ENCODE measurements at regions not wholly inside any gene's neighbourhood (a gene's known extent, or its start where the extent isn't known, plus 50 kb on each side); places are given as distances from the start of the nearest gene placed in this dataset.
"Not testable (repeated sequence)": the region's sequence is repeated elsewhere in the genome, so short reads cannot be mapped to it uniquely, and the experiment has no call there.

DNA sequence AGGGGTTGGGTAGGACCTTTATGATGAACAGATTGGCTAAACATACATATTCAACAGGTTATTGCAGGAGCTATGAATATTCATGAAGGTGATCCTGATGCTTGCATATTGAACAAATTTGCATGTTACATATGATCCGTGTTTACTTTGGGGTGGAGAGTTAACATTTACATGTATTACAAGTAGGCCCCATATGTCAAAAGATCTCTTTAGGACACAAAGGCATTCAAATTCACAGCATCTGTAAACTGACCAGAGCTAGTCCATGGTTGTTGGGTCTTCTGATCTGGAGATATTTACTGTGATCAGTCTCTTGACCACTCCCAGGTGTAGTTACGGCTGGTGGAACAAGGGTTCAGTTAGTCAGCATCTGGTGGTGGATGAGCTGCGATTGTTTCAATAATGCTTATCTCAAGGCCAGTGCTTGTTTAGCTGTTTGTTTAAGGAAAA, 80.4 kb downstream of the PMAIP1 start:
- Histone ChIP-seq H3K4me2 (no peak overlapping the region), H3F3A (replicated peaks; ENCODE audit: insufficient read depth) (no peaks in the 10 kb centered on the region), H3K9me3 (no peaks in the 10 kb centered on the region), H3K4me3 (ENCODE audit: low read depth in 2 of 2, low read length in 1 of 2) (no peak overlapping the region), H3K36me3 (replicated peaks in 1 of 2; ENCODE audit: control insufficient read depth in 1 of 2, insufficient read depth in 2 of 2, low read length in 1 of 2) (no peaks in the 10 kb centered on the region), H3K79me2 (ENCODE audit: insufficient read depth) (no peaks in the 10 kb centered on the region), H3K27ac (ENCODE audit: low read depth in 2 of 2, low read length in 1 of 2) (no peak overlapping the region), H2AFZ (ENCODE audit: low read depth) (no peak overlapping the region), H3K4me1 (ENCODE audit: control insufficient read depth in 1 of 2, insufficient read depth in 2 of 2, low read depth in 1 of 2, low read length in 1 of 2) (no peaks in the 10 kb centered on the region; a peak in 1 of 4 replicates), H4K20me1 (ENCODE audit: insufficient read depth) (no peaks in the 10 kb centered on the region), H3K27me3 (ENCODE audit: insufficient read depth) (no peaks in the 10 kb centered on the region), H3K9ac (no peak overlapping the region), H3K9me2 (no peaks in the 10 kb centered on the region)
- WGBS (ENCODE audit: low lambda C conversion rate): 100% methylated on average over 3 of the region's 3 CpGs
- ChIA-PET CTCF (interaction anchor here (1.4 to 3.1 kb wide), 3 partner anchors 8 to 704 kb away, joined by 4 to 14 read pairs (median 9); no protein-coding TSS in a partner anchor), POLR2A (no interaction called here)
- TF ChIP-seq YY1 (IDR thresholded peaks at IDR 0.05; ENCODE audit: low read depth) (no peak), EZH2phosphoT487 (IDR thresholded peaks at IDR 0.05; ENCODE audit: borderline replicate concordance, low read depth) (no peak), TAF1 (IDR thresholded peaks at IDR 0.05; ENCODE audit: borderline replicate concordance, low read depth, low read length) (no peak), POLR2AphosphoS5 (IDR thresholded peaks at IDR 0.05; ENCODE audit: low read depth, low read length) (no peak), FOSL2 (IDR thresholded peaks at IDR 0.05; ENCODE audit: borderline replicate concordance, low read depth) (no peak), NFIC (IDR thresholded peaks at IDR 0.05; ENCODE audit: borderline replicate concordance) (no peak), JUND (IDR thresholded peaks at IDR 0.05) (no peak)
- TF ChIP-seq, protein P1, sequence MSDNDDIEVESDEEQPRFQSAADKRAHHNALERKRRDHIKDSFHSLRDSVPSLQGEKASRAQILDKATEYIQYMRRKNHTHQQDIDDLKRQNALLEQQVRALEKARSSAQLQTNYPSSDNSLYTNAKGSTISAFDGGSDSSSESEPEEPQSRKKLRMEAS (IDR thresholded peaks at IDR 0.05; ENCODE audit: low read depth): no peak
- no peak for DNase-seq

DNA sequence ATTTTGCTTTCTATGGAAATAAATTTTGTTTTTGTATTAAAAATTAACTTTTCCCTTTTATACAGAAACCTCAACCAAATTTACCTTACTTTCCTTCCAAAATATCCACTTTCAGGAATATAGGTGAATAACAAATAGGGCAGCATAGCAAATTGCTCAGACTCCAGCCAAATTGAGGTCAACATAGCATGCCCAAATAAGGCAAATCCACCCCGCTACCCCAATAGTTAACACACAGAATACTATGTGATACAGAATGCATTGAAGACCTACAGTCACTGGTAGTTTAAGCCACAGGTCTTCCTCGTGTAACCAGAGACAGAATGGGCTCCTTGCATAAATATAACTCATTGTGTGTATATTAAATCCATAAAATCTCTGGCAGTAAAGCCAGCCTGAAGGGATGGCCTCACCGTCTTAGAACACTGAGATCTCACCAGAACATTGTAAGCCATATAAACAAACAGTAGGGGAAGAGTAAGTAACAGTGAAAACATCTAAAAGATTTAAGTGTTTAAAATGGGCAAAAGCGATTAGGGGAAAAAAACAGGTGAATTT, 72.2 kb downstream of the PMAIP1 start:
- POLR2A ChIA-PET: no interaction called here
- H3F3A ChIP-seq (replicated peaks; ENCODE audit: insufficient read depth): no peaks in the 10 kb centered on the region
- TF ChIP-seq YY1 (IDR thresholded peaks at IDR 0.05; ENCODE audit: low read depth) (no peak), GABPA (IDR thresholded peaks at IDR 0.05; ENCODE audit: low read depth) (no peak), RAD21 (IDR thresholded peaks at IDR 0.05; ENCODE audit: low read length) (no peak), MEF2A (IDR thresholded peaks at IDR 0.05; ENCODE audit: borderline replicate concordance, low read depth) (no peak), NFIC (IDR thresholded peaks at IDR 0.05; ENCODE audit: borderline replicate concordance) (no peak), EP300 (IDR thresholded peaks at IDR 0.05; ENCODE audit: borderline replicate concordance in 1 of 2, low read depth in 1 of 2, low read length in 1 of 2) (no peak), POLR2AphosphoS5 (IDR thresholded peaks at IDR 0.05; ENCODE audit: low read depth, low read length) (no peak), ELF1 (IDR thresholded peaks at IDR 0.05) (no peak), TCF12 (IDR thresholded peaks at IDR 0.05) (no peak), MXI1 (IDR thresholded peaks at IDR 0.05; ENCODE audit: low read depth, low read length) (no peak), RCOR1 (IDR thresholded peaks at IDR 0.05; ENCODE audit: low read length) (no peak), RXRA (IDR thresholded peaks at IDR 0.05; ENCODE audit: borderline replicate concordance, low read depth) (no peak)
- TF ChIP-seq, protein P2, sequence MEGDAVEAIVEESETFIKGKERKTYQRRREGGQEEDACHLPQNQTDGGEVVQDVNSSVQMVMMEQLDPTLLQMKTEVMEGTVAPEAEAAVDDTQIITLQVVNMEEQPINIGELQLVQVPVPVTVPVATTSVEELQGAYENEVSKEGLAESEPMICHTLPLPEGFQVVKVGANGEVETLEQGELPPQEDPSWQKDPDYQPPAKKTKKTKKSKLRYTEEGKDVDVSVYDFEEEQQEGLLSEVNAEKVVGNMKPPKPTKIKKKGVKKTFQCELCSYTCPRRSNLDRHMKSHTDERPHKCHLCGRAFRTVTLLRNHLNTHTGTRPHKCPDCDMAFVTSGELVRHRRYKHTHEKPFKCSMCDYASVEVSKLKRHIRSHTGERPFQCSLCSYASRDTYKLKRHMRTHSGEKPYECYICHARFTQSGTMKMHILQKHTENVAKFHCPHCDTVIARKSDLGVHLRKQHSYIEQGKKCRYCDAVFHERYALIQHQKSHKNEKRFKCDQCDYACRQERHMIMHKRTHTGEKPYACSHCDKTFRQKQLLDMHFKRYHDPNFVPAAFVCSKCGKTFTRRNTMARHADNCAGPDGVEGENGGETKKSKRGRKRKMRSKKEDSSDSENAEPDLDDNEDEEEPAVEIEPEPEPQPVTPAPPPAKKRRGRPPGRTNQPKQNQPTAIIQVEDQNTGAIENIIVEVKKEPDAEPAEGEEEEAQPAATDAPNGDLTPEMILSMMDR (IDR thresholded peaks at IDR 0.05): no peak

DNA sequence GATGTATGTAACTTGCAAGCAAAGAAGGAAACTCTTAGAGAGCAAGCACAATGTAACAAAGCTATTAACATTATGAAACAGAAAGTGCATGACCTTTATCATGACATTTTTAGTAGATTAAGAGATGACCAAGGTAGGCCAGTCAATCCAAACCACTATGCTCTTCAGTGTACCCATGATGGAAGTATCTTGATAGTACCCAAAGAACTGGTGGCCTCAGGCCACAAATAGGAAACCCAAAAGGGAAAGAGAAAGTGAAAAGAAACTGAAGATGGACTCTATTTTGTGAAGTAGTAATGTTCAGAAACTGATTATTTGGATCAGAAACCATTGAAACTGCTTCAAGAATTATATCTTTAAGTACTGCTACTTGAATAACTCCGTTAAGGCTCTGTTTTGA, 71.3 kb downstream of the PMAIP1 start:
- H3K36me3 ChIP-seq (replicated peaks in 1 of 2; ENCODE audit: control insufficient read depth in 1 of 2, insufficient read depth in 2 of 2, low read length in 1 of 2); H3K9me3 ChIP-seq; H3K27ac ChIP-seq (ENCODE audit: low read depth in 2 of 2, low read length in 1 of 2); H2AFZ ChIP-seq (ENCODE audit: low read depth); H3K27me3 ChIP-seq (ENCODE audit: insufficient read depth); H3F3A ChIP-seq (replicated peaks; ENCODE audit: insufficient read depth); POLR2A ChIA-PET; H3K4me3 ChIP-seq (ENCODE audit: low read depth in 2 of 2, low read length in 1 of 2); H3K4me2 ChIP-seq; DNase-seq; H3K79me2 ChIP-seq (ENCODE audit: insufficient read depth); H3K9me2 ChIP-seq; H3K9ac ChIP-seq; H3K4me1 ChIP-seq (ENCODE audit: control insufficient read depth in 1 of 2, insufficient read depth in 2 of 2, low read depth in 1 of 2, low read length in 1 of 2); H4K20me1 ChIP-seq (ENCODE audit: insufficient read depth): not testable (repeated sequence)
- CTCF ChIA-PET: interaction anchor here (0.6 kb wide), 1 partner anchor 81 kb away, joined by 3 read pairs; no protein-coding TSS in a partner anchor
- WGBS (ENCODE audit: low lambda C conversion rate): 43% methylated on average over 1 of the region's 1 CpG

More for the DNA sequence above, 72.2 kb downstream of the PMAIP1 start:
- CTCF ChIA-PET: no interaction called here
- WGBS (ENCODE audit: low lambda C conversion rate): 68% methylated on average over 4 of the region's 4 CpGs
- no peak overlapping the region for H3K9ac ChIP-seq
- no peak overlapping the region for H3K4me2 ChIP-seq
- no peak overlapping the region for H2AFZ ChIP-seq (ENCODE audit: low read depth)
- no peaks in the 10 kb centered on the region for H4K20me1 ChIP-seq (ENCODE audit: insufficient read depth)
- no peaks in the 10 kb centered on the region for H3K79me2 ChIP-seq (ENCODE audit: insufficient read depth)
- H3K9me3 ChIP-seq: no peaks in the 10 kb centered on the region
- no peaks in the 10 kb centered on the region for H3K36me3 ChIP-seq (replicated peaks in 1 of 2; ENCODE audit: control insufficient read depth in 1 of 2, insufficient read depth in 2 of 2, low read length in 1 of 2)
- H3K27ac ChIP-seq (ENCODE audit: low read depth in 2 of 2, low read length in 1 of 2): no peak overlapping the region
- DNase-seq: no peak
- H3K9me2 ChIP-seq: no peaks in the 10 kb centered on the region
- no peaks in the 10 kb centered on the region for H3K27me3 ChIP-seq (ENCODE audit: insufficient read depth)
- no peaks in the 10 kb centered on the region; a peak in 1 of 4 replicates for H3K4me1 ChIP-seq (ENCODE audit: control insufficient read depth in 1 of 2, insufficient read depth in 2 of 2, low read depth in 1 of 2, low read length in 1 of 2)
- H3K4me3 ChIP-seq (ENCODE audit: low read depth in 2 of 2, low read length in 1 of 2): no peak overlapping the region
